ENCODE measurements at regions not wholly inside any gene's neighbourhood (a gene's known extent, or its start where the extent isn't known, plus 50 kb on each side); places are given as distances from the start of the nearest gene placed in this dataset.

GRCh38 chr5:83802686-83803085, 82.0 kb upstream of the HAPLN1 start (continued):
- no peak for TF ChIP-seq ZBTB37 (CRISPR knock-in tag; IDR thresholded peaks at IDR 0.05)
- TF ChIP-seq TOPORS (CRISPR knock-in tag; IDR thresholded peaks at IDR 0.05): no peak
- no peak for TF ChIP-seq TBX2 (CRISPR knock-in tag; IDR thresholded peaks at IDR 0.05; ENCODE audit: borderline replicate concordance)
- TF ChIP-seq KAT8 (CRISPR knock-in tag; IDR thresholded peaks at IDR 0.05): no peak

GRCh38 chr5:83800201-83800600, 79.5 kb upstream of the HAPLN1 start:
- in situ Hi-C loops (cut with HindIII; ENCODE audit: extremely low pct_ligation_motif_present, low pct_unique_long_range_greater_than_20kb): no loop called here
- no peak overlapping the region for H3K4me3 ChIP-seq (replicated peaks in 1 of 3; ENCODE audit: insufficient read depth in 1 of 3, low read depth in 2 of 3, low read length in 3 of 3)
- H4K20me1 ChIP-seq (ENCODE audit: insufficient read depth, low read length): no peaks in the 10 kb centered on the region
- H2AFZ ChIP-seq (ENCODE audit: low read length): no peak overlapping the region
- POLR2A ChIA-PET: no interaction called here
- H3K27ac ChIP-seq (ENCODE audit: extremely low read length, insufficient read depth, low read length): no peak overlapping the region
- FAIRE-seq (no peak), ATAC-seq (no peak), DNase-seq (ENCODE audit: low spot score) (no peak)
- no peaks in the 10 kb centered on the region for H3K9me3 ChIP-seq (ENCODE audit: low read length)
- no peaks in the 10 kb centered on the region for H3K4me1 ChIP-seq (ENCODE audit: insufficient read depth, low read length)
- WGBS (ENCODE audit: low lambda C conversion rate): 39% methylated on average over 2 of the region's 2 CpGs
- no peaks in the 10 kb centered on the region for H3K27me3 ChIP-seq (ENCODE audit: control insufficient read depth in 1 of 2, insufficient read depth in 2 of 2, low read length in 2 of 2)
- no peak overlapping the region for H3K9ac ChIP-seq (ENCODE audit: insufficient read depth, low read depth, low read length)
- no peak overlapping the region for H3K4me2 ChIP-seq (ENCODE audit: low read depth, low read length)
- CTCF ChIA-PET (ENCODE audit: low intra/inter-chr PET ratio, low total read pairs): no interaction called here
- H3K36me3 ChIP-seq (replicated peaks in 1 of 2; ENCODE audit: control insufficient read depth in 1 of 2, insufficient read depth in 2 of 2, low read length in 2 of 2): no peaks in the 10 kb centered on the region
- no TSS peak for BruUV-seq (replicated peaks)
- no peaks in the 10 kb centered on the region for H3K79me2 ChIP-seq (ENCODE audit: insufficient read depth, low read length)
- intact Hi-C loops (cut with micrococcal nuclease; ENCODE audit: unreplicated experiment): no loop called here
- TF ChIP-seq ZNF292 (CRISPR knock-in tag; IDR thresholded peaks at IDR 0.05; ENCODE audit: borderline replicate concordance, low read depth): no peak
- no peak for TF ChIP-seq SPEN (CRISPR knock-in tag; IDR thresholded peaks at IDR 0.05; ENCODE audit: low read depth)
- TF ChIP-seq HINFP (CRISPR knock-in tag; IDR thresholded peaks at IDR 0.05; ENCODE audit: low read depth): no peak
- no peak for TF ChIP-seq ZBTB7A (CRISPR knock-in tag; IDR thresholded peaks at IDR 0.05)
- no peak for TF ChIP-seq NFATC3 (CRISPR knock-in tag; IDR thresholded peaks at IDR 0.05)
- no peak for TF ChIP-seq SMARCC2 (IDR thresholded peaks at IDR 0.05)
- TF ChIP-seq ZNF652 (CRISPR knock-in tag; IDR thresholded peaks at IDR 0.05; ENCODE audit: borderline replicate concordance, low read depth): no peak
- no peak for TF ChIP-seq ZNF350 (CRISPR knock-in tag; IDR thresholded peaks at IDR 0.05; ENCODE audit: borderline replicate concordance, low read depth)
- no peak for TF ChIP-seq ZNF329 (CRISPR knock-in tag; IDR thresholded peaks at IDR 0.05; ENCODE audit: low read depth)

All from HepG2 (cell line).